Hepatic stellate cell (primary cell): ENCODE measurements at regions not wholly inside any gene's neighbourhood (a gene's known extent, or its start where the extent isn't known, plus 50 kb on each side); places are given as distances from the start of the nearest gene placed in this dataset.

Experiments
- DNase-seq: peaks from one replicate; pipeline ENCODE4 v3.0.0; 2011; ENCODE audit warnings: low spot score

DNA sequence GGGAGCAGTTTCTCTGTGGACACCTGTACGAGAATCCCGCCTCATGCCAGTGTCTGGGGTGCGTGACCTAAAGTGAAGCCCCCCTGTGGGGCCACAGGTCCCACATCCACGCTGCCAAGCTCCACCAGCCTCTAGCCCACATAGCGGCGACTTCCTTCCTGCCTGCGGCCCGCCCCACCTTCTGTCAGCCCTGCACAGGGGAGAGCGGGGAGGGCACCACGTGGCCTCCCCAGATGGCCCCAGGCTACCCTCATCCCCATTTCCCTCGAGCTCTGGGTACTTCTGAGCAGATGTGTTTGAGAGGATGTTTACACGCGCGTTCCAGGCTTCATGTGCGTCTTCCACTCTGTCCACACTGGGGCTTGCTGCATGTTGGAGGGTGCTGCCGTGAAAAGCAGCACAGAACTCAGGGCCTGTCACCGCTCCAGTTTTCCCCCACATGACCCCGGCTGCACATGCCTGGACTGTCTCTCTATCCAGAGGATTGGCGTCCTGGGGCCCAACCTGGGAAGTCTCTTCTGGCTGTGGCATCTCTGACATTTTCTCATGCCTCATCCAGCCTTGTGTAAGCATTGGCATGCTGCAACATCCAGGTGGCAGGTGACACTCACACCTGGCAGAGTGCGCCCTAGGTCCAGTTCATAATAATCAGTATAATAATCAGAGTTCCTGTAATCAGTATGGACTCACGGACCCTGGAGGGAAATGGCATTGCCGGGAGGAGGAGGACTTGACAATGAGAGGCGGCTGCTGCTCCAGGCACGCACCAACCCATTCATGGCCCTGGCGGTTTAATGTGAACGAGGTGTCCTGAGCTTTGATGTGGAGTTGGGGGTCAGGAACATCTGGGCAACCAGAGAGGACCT lies 146.3 kb upstream of the TWIST2 start:
- no peak for DNase-seq

DNA sequence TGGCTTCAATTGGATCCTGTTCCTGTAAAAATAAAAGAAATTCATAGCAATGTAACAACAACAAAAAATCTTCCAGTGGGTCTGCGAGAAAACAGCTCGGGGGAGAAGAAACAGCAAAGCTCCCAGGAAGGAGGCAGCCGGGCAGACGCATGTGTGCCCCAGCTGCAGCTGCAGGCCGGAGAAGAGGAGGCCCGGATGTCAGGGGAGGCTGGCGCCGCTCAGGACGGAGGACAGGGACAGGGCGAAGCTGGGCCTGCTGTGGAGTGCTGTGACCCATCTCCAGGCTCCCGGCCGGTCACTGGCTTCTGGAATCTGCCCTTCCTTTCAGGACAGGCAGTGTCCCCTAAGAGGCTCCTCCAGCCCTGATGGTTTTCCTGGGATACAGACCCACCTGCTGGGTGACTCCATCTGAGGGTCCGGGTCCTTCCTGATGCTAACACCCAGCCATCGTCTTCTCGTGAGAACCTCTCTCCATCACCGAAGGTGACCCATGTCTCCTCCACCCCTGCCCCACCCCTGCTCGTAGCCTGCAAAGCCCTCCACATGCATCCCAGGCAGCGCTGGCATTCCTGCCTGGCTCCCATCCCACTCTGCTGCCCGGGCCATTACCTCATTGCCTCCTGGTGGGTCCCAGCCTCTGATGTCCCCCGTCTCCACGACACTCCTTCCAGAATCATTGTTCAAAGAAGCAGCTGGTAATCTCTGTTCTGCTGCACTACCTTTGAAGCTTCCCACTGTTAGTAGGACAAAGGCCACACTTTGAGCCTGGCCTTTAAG lies 145.4 kb upstream of the TWIST2 start:
- no peak for DNase-seq

DNA sequence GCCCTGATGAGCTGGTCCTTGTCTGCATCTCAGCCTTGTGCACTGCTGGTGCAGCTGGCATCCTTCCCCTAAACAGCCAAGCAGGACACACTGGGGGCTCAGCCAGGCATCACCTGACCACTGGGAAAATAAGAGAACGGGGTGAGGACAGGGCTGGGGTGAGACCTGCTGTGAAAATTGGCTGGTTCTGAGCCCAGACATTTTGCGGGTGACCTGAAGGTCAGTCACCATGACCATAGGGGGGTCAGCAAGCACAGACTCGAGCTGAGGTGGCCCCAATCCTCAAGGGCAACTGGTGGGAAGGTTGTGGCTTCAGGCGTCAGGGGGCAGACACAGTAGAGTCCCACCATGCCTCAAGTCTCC lies 144.9 kb upstream of the TWIST2 start:
- DNase-seq = no peak

DNA sequence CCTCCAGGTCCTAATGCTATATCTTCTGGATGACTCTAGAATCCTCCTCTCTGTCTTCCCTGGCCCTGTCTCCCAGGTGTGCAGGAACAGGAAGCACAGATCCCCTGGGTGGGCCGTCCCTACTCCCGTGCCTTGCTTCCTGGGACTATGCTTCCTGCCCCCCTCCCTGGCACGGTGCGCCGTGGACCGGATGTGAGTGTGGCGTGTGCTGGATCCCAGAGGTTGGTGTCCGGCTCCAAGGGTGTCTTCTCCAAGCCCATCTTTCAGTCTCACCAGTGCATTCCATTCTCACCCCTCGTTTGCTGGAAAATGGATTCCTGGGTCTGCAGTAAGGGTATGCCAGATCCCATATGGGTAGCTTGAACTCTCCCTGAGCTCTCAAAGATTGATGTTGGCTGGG lies 144.4 kb upstream of the TWIST2 start:
- DNase-seq = no peak

DNA sequence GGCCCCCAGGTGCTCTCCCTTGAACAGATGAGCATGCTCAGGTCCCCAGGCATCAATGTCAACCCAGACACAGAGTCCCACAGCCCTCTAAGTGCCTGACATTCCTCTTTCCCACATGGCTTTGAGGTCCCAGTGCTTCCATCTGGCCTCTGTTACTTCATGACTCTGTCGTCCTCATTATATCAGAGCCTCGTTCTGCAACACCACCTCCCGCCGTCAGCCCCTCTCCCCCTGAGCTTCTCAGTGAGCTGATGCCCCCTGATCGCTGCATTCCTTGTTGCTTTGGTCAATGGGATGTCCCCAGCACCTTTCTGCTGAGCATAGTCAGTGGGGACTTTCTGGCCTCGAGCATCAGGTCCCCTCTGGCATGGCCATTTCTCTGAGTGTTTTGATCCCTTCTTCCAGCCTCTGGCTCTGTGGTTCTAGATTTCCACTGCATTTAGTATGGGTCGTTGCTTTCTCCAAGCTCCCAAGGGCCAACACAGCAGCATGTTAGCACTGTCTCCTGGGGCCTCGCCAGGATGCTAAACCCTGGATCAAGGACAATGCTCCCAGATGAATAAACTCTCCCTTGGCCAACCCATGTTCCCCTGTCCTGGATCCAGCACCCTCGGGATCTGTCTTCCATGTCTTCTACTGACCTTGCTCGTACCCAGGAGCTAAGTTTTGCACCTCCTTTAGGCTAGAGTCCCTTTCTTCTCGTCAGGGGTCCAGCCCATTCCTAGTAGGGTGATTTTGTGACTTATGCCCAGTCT lies 143.2 kb upstream of the TWIST2 start:
- DNase-seq = no peak

DNA sequence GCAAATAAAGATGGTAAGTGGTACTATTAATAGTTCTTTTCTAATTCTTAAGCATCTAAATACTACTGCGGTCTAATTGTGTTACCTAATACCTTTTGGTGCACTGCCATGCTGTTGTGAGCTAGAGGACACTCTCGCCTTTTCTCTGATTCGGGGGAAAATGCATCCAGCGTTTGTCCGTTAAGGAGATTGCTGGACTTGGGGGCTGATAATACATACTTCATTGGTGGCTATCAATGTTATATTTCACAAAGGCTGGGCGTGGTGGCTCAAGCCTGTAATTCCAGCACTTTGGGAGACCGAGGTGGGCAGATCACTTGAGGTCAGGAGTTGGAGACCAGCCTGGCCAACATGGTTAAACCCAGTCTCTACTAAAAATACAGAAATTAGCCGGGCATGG lies 141.7 kb upstream of the TWIST2 start:
- DNase-seq = no peak

DNA sequence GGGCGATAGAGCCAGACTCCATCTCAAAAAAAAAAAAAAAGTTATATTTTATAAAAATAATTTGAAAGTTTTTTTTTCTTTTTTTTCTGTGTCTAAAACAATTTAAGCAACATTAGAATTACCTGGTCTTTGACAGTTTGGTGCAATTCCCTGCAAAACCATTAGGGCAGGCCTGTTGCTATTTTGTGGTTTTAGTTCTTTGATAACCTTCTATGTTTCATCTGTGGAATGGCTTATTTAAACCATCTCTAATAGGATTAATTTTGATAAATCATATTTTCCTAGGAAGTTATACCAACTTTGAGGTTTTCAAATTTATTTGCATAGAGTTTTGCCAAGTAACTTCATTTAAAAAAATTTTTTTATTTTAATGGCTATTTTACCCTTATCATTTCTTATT lies 141.2 kb upstream of the TWIST2 start:
- no peak for DNase-seq

DNA sequence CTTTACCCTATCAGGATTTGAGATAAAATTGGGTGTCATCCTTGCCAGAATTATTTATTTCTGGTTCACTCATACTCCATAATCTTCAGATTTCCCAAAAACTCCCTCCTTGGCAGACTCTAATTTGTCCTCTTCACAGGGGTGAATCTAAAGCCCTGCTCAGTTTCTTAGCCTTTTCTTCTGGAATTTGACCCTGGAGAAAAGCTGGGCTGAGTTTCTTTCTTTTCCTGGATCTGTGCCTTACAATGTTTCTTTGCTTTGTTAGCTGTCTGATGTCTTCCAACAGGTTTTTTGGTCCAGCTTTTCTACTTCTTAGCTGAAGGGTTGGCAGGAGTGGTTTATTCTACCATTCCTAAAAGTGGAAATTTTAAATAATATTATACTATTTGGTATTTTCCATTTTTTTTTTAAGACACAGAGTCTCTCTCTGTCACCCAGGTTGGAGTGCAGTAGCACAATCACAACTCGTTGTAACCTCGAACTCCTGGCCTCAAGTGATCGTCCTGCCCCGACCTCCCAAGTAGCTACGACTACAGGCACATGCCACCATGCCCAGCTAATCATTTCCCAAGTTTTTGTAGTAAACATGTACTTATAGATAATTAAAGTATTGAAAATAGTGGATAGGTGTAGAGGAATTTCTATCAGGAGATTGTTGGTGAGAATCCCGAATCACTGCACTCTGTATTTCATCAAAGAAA lies 138.4 kb upstream of the TWIST2 start:
- DNase-seq = no peak

DNA sequence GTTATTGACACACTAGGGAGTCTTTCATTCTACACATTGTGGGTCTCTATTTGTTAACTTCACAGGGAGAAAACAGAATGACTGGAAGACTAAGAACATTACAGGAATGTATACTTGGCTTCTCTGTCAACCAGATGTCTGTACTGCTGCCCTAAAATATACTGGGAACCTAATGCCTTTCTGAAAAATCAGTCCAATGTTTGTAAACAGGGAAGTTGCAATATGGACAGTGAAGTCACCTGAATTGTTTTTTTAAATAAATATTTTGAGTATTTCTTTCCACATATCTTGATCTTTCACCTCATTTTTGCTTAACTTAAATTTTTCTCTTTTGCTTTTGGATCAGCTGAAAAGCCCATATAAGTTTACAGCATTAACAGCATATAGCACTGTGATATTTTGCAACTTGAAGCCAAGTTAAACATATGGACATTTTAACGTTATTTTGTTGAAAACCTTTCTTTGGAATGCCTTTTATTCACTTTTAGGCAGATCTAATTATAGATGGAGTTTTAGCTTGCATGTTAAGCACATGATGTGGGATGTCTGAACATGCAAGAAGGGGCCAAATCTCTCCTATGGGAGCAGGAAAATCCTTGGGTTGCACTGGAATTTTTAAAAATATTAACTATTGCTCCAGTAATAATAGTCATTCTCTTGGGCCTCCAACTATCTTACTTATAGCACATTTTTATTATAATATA lies 137.7 kb upstream of the TWIST2 start:
- no peak for DNase-seq

DNA sequence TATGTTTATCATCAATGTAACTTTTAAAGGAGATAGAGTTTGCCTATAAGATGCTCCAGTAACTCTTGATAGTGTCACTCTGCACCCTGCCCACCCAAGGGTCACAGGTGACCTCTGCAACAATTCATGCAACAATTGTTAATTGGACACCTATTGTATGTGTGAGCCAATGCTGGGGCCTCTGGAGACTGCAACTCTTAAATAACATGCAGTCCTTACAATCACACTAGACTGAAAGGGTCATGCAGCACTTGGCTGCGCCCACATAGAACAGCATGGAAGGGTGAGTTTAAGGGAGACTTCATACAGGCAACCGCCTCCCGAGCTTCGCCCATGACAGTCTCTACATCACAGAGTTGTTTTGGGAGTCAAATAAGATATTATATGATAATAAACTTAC lies 137.1 kb upstream of the TWIST2 start:
- DNase-seq = no peak

DNA sequence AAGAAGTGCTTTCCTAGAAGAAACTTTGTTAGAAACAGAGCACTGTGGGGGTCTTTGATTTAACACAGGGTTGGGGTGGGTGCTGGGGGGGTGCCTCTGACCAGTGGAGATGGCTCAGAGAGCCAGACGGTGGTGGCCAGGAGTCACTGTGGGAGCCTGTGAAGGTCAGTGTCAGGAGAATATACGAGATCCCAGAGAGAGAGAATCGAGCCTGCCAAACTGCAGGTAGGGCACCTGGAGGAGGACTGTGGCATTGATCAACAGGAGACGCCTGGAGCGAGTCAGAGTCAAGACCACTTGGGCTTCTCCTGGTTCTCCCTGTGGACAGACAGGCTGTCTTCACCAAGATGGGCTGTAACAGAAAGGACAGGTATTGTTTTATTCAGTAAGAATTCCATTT lies 136.5 kb upstream of the TWIST2 start:
- no peak for DNase-seq

DNA sequence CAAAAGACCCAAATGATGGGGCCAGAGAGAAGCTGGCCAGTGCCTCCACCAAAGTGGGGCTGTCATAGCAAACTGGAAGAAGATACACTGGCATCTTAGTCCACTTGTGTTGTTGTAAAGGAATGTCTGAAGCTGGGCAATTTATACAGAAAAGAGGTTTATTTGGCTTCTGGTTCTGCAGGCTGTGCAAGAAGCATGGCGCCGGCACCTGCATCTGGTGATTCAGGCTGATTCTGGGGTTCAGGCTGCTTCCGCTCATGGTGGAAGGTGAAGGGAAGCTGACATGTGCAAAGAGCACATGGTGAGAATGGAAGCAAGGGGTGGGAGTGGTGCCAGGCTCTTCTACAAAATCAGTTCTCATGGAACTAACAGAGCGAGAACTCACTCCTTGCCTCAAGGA lies 135.9 kb upstream of the TWIST2 start:
- DNase-seq = no peak

DNA sequence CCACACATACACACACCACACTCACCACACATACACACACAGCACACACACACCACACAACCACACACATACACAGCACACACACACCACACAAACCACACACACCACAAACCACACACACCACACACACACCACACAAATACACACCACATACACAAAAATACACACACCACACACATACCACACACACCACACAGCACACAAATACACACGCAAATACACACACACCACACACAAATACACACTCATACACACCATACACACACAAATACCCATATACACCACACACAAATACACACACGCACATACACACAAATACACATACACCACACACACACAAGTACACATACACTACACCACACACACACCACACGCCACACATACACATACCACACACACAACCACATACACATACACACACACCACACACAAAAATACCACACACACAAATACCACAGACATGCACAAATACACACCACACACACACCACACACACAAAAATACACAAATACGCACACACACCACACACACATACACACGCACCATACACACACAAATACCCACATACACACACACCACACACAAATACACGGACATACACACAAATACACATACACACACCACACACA lies 134.6 kb upstream of the TWIST2 start:
- no peak for DNase-seq

DNA sequence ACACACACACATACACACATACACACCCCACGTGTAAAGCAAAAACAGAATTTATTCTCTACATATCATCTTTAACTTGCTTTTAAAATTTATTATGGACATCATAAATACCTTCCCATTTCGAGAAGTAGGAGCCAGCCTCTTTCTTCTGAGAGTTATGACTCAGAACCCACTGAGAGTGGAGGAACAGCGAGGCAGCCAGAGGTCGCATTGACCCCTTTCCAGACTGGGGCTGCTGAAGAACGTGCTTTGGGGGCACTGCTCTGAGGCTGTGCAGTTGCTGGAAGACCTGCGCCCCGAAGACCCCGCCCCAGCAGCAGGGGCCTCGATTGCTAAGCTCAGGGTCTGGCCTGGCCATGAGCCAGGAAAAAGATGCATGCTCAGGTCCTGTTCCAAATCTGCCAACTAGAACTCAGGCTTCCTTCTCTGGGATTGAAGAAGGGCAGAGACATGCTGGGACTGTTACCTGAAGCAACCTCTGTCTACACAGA lies 133.8 kb upstream of the TWIST2 start:
- no peak for DNase-seq

DNA sequence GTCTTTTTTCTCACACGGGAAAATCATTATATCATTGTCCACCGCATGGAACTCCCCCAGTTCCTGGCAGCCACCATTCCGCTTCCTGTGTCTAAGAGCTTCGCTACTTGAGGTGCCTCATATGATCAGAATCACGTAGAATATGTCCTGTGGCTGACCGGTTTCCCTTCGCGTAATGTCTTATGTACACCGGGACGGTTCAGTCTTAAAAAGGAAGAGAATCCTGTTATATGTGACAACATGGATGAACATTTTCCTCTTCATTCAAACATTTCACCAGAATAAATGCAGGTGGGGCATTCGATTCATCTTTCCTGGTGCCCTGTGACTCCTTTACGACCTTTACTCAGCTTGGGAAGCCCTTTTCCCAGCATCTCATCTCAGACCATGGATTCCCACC lies 131.7 kb upstream of the TWIST2 start:
- DNase-seq = no peak

DNA sequence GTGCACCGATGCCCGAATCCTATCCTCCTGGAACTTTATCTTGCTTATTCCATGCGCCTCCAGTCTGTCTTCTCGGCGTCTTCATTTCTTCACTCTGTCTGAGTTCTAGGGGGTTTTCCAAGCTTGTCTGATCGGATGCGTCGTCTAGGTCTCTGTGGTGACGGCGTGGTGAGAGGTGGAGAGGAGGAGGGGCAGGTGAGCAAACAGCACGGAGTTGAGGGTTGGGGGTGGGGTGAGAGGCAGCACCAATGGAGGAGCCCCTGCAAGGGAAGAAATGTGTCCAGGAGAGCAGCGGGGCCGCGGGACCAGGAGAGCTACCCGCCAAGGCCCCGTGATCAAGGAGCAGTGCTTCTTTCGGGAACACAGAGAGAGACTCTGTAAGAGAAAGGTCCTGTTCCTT lies 131.3 kb upstream of the TWIST2 start:
- no peak for DNase-seq

DNA sequence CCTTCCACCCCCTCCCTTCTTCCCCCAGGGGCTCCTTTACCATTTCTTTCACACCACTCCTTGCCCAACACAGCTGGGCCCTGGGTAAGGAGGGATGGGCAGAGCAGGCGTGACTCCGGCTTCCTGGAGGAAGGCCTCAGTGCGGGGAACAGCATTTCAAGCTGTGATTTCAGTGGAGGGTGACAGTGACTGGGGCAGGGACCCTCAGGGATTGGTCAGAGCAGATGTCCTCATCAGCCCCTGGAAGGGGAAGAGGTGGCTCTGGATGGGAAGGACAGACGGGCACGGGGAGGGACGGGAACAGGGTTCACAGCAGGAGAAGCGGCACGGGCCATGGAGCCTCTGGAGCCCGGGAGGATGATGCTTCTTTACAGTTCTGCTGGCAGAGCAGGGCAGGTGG lies 130.8 kb upstream of the TWIST2 start:
- no peak for DNase-seq

DNA sequence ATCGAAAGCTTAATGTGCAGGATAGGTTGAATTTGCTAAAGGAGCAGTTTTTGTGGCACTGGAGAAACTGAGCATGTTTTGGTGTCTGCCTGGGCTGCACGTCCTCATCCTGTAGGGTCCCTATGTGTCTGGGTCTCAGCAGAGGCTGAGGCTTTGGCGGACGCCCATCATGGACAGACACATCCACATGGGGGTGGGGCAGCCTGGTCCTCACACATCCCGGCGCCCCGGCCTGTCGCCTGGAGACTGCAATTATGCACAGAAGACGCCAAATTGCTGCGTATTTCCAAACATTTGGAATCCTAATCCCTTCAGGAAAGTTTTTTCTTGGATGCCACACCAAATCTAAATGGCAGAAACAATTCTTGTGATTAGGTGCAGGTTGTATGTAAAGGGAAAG lies 128.2 kb upstream of the TWIST2 start:
- no peak for DNase-seq

DNA sequence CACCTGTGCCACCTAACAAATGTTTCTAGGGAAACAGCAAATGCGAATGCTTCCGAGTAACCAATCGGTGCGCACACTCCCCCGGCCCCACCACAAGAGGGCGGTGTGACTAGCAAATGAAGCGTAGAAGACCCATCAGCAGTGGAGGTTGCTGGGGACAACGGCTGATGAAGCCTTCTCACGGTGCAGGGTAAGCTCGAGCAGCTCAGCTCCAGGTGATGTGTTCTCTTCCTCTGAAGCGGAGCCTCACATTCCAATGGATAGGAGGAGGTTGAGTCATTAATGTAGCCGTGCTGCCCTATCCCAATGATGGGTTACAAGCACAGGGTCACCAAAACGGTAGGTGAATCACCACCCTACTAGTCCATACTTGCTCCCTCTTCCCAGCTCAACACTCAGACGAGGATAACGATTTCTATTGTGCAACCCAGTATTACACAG lies 127.6 kb upstream of the TWIST2 start:
- peak; percentile 72 for DNase-seq

DNA sequence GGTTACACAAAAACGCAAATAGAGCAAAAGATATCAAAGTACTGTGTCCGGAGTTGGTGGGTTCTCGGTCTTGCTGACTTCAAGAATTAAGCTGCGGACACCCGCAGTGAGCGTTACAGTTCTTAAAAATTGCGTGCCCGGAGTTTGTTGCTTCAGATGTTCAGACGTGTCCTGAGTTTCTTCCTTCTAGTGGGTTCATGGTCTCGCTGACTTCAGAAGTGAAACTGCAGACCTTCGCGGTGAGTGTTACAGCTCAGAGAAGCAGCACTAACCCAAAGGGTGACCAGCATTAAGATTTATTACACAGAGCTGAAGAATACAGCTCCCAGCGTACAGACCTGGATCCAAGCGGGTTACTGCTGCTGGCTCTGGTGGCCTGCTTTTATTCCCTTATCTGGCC lies 125.7 kb upstream of the TWIST2 start:
- DNase-seq = no peak

DNA sequence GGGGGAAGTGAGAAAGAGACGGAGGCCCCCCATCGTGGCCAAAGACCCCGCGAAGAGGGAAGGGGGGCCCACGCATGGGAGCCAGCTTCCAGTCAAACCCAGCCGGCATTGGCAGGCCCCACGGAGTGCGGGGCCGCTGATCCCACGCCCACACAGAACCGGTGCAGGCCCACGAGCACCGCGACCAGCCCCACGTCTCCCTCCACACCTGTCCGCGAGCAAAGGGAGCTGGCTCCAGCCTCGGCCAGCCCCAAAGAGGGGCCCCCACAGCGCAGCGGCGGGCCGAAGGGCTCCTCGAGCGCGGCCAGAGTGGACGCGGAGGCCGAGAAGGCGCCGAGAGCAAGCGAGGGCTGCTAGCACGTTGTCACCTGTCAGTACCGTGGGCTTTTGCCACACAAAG lies 125.0 kb upstream of the TWIST2 start:
- DNase-seq = no peak
